Heart left ventricle (tissue), 16 donors: ENCODE measurements at regions not wholly inside any gene's neighbourhood (a gene's known extent, or its start where the extent isn't known, plus 50 kb on each side); places are given as distances from the start of the nearest gene placed in this dataset.

Experiments
- ATAC-seq, 4 donors: fragments of 200-7000 bp; cut with Tn5 transposase; one replicate each; pipeline ENCODE4 v1.9.1; 2020 to 2022; ENCODE audit warnings: moderate library complexity in 4 of 4, mild to moderate bottlenecking in 3 of 4, moderate number of reproducible peaks in 1 of 4
- DNase-seq, 5 donors: peaks; one replicate each; pipeline ENCODE4 v3.0.0-alpha.2; 2020
- H3K27ac ChIP-seq, 12 donors: fragments of 200-600 bp; sonication (generic) in 4 of 12; one replicate each; pipeline versions ENCODE4 v1.5.0 to v1.8.0; 2016 to 2022; ENCODE audit warnings: mild to moderate bottlenecking in 2 of 12
- H3K27me3 ChIP-seq, 9 donors: fragments of 200-600 bp; sonication (generic) in 2 of 9; one replicate each; pipeline versions ENCODE4 v1.5.1 to v1.8.0; 2016 to 2022; ENCODE audit warnings: mild to moderate bottlenecking in 3 of 9
- H3K36me3 ChIP-seq, 9 donors: fragments of 200-600 bp; sonication (generic) in 2 of 9; one replicate each; pipeline versions ENCODE4 v1.5.0 to v1.8.0; 2018 to 2022; ENCODE audit warnings: mild to moderate bottlenecking in 2 of 9
- H3K4me1 ChIP-seq, 12 donors: fragments of 200-600 bp; sonication (generic) in 4 of 12; one replicate each; pipeline versions ENCODE4 v1.5.0 to v1.8.0; 2016 to 2022; ENCODE audit warnings: mild to moderate bottlenecking in 3 of 12
- H3K4me3 ChIP-seq, 12 donors: fragments of 200-600 bp; sonication (generic) in 4 of 12; one replicate each; pipeline versions ENCODE4 v1.5.0 to v1.8.0; 2017 to 2022; ENCODE audit warnings: mild to moderate bottlenecking in 9 of 12, moderate library complexity in 4 of 12
- H3K9me3 ChIP-seq, 12 donors: fragments of 200-600 bp; sonication (generic) in 4 of 12; one replicate each; pipeline versions ENCODE4 v1.5.0 to v1.8.0; 2016 to 2022; ENCODE audit warnings: mild to moderate bottlenecking in 1 of 12
- POLR2A ChIP-seq, 2 donors: fragments of 450-650 bp; IDR thresholded peaks; one replicate each; pipeline ENCODE4 v1.6.1; 2017; ENCODE audit warnings: antibody characterized with exemption in 2 of 2, mild to moderate bottlenecking in 2 of 2, moderate library complexity in 2 of 2
- WGBS, 4 donors: extraction: QIAGEN DNeasy Blood & Tissue Kit in 2 of 4; methylation state at CpG; one replicate each; pipeline versions ENCODE4 v1.1.5 to v1.1.7; 2013 to 2018; 5-methylcytosine and 5-hydroxymethylcytosine counted together
- intact Hi-C, 10 donors: fragments of 100-400 bp; cut with DNase I; formaldehyde crosslinking; loops; one replicate each; pipeline versions ENCODE4 v1.11.1 to v1.14.2; 2022
- TF ChIP-seq, protein P1 (sequence below), 12 donors: fragments of 200-600 bp; sonication (generic) in 4 of 12; IDR thresholded peaks; one replicate each; pipeline versions ENCODE4 v1.5.0 to v1.8.0; 2018 to 2022; ENCODE audit warnings: antibody characterized with exemption in 12 of 12, mild to moderate bottlenecking in 5 of 12
- donor health status: ischemic (EF 13 %, LVEDD 7.1; RV severe dilation, severe dysfunction).
- donor health status: healthy with polysubstance abuse.
- donor health status: DM: no; HTN: yes; CAD: no.
- donor health status: DM: no; HTN: no; CAD: no.
- donor health status: ischemic (EF 25% LVEDD 6.9; RV normal size, moderate dysfunction).
- donor health status: ischemic (EF 25% LVEDD 5.7; RV mildly dilated, moderate dysfunction).
- donor health status: healthy.
- donor health status: DM: yes; HTN: yes; CAD: no.
- donor health status: ischemic (EF 35%, LVEDD 5.7; RV mildly dilated, moderate dysfunction).
- donor health status: nonischemic (EF 11% LVEDD 7.7; RV severe dilation, severe dysfunction).
- donor health status: DM: yes; HTN: yes; CAD: no.
- donor health status: PGD.
- donor health status: ischemic (EF 29% LVEDD 5.4; RV normal size, mild dysfunction).
- donor health status: nonischemic (EF 23%, LVEDD 6.1; RV moderate dilation, normal function).

GRCh38 chr13:94950303-94950702 lies 238.0 kb upstream of the SOX21 start:
- no peaks in the 10 kb centered on the region for H3K36me3 ChIP-seq
- WGBS, 4 donors = 29 to 39% (median 33%) methylated on average over 8 of the region's 8 CpGs
- H3K27ac ChIP-seq = no peak overlapping the region
- peaks cover 0 to 26% (median 0%) of the 10 kb centered on the region in 9 donors for H3K27me3 ChIP-seq
- H3K4me3 ChIP-seq = no peak overlapping the region
- no peak for TF ChIP-seq POLR2A (IDR thresholded peaks at IDR 0.05)
- TF ChIP-seq, protein P1, sequence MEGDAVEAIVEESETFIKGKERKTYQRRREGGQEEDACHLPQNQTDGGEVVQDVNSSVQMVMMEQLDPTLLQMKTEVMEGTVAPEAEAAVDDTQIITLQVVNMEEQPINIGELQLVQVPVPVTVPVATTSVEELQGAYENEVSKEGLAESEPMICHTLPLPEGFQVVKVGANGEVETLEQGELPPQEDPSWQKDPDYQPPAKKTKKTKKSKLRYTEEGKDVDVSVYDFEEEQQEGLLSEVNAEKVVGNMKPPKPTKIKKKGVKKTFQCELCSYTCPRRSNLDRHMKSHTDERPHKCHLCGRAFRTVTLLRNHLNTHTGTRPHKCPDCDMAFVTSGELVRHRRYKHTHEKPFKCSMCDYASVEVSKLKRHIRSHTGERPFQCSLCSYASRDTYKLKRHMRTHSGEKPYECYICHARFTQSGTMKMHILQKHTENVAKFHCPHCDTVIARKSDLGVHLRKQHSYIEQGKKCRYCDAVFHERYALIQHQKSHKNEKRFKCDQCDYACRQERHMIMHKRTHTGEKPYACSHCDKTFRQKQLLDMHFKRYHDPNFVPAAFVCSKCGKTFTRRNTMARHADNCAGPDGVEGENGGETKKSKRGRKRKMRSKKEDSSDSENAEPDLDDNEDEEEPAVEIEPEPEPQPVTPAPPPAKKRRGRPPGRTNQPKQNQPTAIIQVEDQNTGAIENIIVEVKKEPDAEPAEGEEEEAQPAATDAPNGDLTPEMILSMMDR (IDR thresholded peaks at IDR 0.05) = no peak
- peaks cover 0 to 3% (median 0%) of the 10 kb centered on the region in 12 donors for H3K9me3 ChIP-seq
- H3K4me1 ChIP-seq = no peaks in the 10 kb centered on the region
- DNase-seq = no peak
- no peak for ATAC-seq
- intact Hi-C loops = no loop called here

DNA sequence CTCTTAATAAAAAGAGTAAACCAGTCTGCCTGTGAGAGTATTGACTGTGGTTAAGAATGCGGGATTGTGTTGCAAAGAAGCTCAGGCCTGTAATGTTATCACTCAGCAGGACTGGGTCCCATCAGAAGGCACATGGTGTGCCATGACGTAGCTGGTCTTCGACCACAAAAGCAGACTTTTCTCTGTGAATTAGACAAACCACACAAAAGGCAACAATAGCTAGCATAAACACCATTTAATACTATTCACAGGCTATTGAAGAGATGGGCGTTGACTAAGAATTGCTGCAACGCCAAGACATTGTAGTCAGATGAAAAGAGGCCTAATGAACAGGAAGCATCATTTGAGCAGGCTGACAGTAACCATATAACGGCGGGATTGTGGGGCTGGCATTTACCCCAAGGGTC lies 235.6 kb upstream of the SOX21 start:
- ATAC-seq = no peak
- 56 to 59% (median 58%) methylated on average over 7 of the region's 7 CpGs for WGBS, 4 donors
- Histone ChIP-seq H3K9me3 (peaks cover 0 to 2% (median 0%) of the 10 kb centered on the region in 12 donors), H3K4me3 (no peak overlapping the region), H3K36me3 (no peaks in the 10 kb centered on the region), H3K27me3 (peaks cover 0 to 30% (median 0%) of the 10 kb centered on the region in 9 donors), H3K4me1 (no peaks in the 10 kb centered on the region), H3K27ac (no peak overlapping the region)
- intact Hi-C loops = no loop called here
- DNase-seq = no peak
- TF ChIP-seq, protein P1 (IDR thresholded peaks at IDR 0.05) = no peak
- no peak for TF ChIP-seq POLR2A (IDR thresholded peaks at IDR 0.05)

- H3K36me3 ChIP-seq = no peaks in the 10 kb centered on the region
- peaks cover 0 to 30% (median 0%) of the 10 kb centered on the region in 9 donors for H3K27me3 ChIP-seq
- H3K27ac ChIP-seq = no peak overlapping the region
- H3K4me3 ChIP-seq = no peak overlapping the region
- WGBS, 4 donors = 67 to 79% (median 76%) methylated on average over 5 of the region's 5 CpGs
- ATAC-seq (no peak), DNase-seq (no peak)
- peaks cover 0 to 8% (median 0%) of the 10 kb centered on the region in 12 donors for H3K9me3 ChIP-seq
- TF ChIP-seq POLR2A (IDR thresholded peaks at IDR 0.05) = no peak
- TF ChIP-seq, protein P1 (IDR thresholded peaks at IDR 0.05) = no peak
- no peaks in the 10 kb centered on the region for H3K4me1 ChIP-seq
- intact Hi-C loops = no loop called here
Measured at GRCh38 chr13:94947392-94947791, 235.0 kb upstream of the SOX21 start.

- Histone ChIP-seq H3K4me3 (no peak overlapping the region), H3K36me3 (no peaks in the 10 kb centered on the region), H3K27me3 (peaks cover 0 to 24% (median 0%) of the 10 kb centered on the region in 9 donors), H3K4me1 (no peaks in the 10 kb centered on the region), H3K9me3 (peaks cover 0 to 11% (median 0%) of the 10 kb centered on the region in 12 donors), H3K27ac (no peak overlapping the region)
- DNase-seq (no peak), ATAC-seq (no peak)
- no peak for TF ChIP-seq POLR2A (IDR thresholded peaks at IDR 0.05)
- TF ChIP-seq, protein P1 (IDR thresholded peaks at IDR 0.05) = no peak
- intact Hi-C loops = no loop called here
- 87 to 92% (median 90%) methylated on average over 5 of the region's 5 CpGs for WGBS, 4 donors
Measured at GRCh38 chr13:94946039-94946438, 233.7 kb upstream of the SOX21 start.
